Panc1 (cell line): ENCODE measurements at regions not wholly inside any gene's neighbourhood (a gene's known extent, or its start where the extent isn't known, plus 50 kb on each side); places are given as distances from the start of the nearest gene placed in this dataset.
"Not testable (repeated sequence)": the region's sequence is repeated elsewhere in the genome, so short reads cannot be mapped to it uniquely, and the experiment has no call there.

Experiments
- ATAC-seq: fragments of 200-7000 bp; cut with Tn5 transposase; 2 replicates; pipeline ENCODE4 v1.9.1; 2020; ENCODE audit warnings: mild to moderate bottlenecking, moderate library complexity
- BruUV-seq: library from RNA; stranded (reverse); fragments of 400-500 nt; replicated peaks from 2 replicates; lab custom pipeline; 2021; lab: Mats Ljungman, UMichigan
- CTCF ChIA-PET: fragments of 300-600 bp; sonication (Branson Sonifier 250); formaldehyde crosslinking; loops from one replicate; lab custom pipeline; 2022; ENCODE audit warnings: antibody characterized with exemption; lab: Charles Lee
- POLR2A ChIA-PET: fragments of 300-600 bp; sonication (Branson Sonifier 250); formaldehyde crosslinking; loops from one replicate; lab custom pipeline; 2022; ENCODE audit warnings: antibody characterized with exemption; lab: Charles Lee
- DNase-seq: peaks from one replicate; pipeline ENCODE4 v3.0.0-alpha.2; 2010; ENCODE audit warnings: low read depth, low spot score
- H3K27ac ChIP-seq: 2 replicates; pipeline ENCODE4 v1.5.1; 2011; ENCODE audit warnings: mild to moderate bottlenecking, low read length, inconsistent platforms
- H3K27me3 ChIP-seq: fragments of 200-500 bp; sonication (Bioruptor generic); 2 replicates; pipeline ENCODE4 v1.6.0; 2014; ENCODE audit warnings: low read length, inconsistent platforms; ENCODE audit not compliant: control insufficient read depth, insufficient read depth
- H3K36me3 ChIP-seq: fragments of 200-500 bp; sonication (Bioruptor generic); 2 replicates; pipeline ENCODE4 v1.5.1; 2014; ENCODE audit warnings: inconsistent platforms, mild to moderate bottlenecking, low read length, moderate library complexity; ENCODE audit not compliant: control insufficient read depth, insufficient read depth
- H3K4me1 ChIP-seq: 2 replicates; pipeline ENCODE4 v1.5.1; 2011; ENCODE audit warnings: inconsistent platforms, mild to moderate bottlenecking, low read length, moderate library complexity; ENCODE audit not compliant: control insufficient read depth, insufficient read depth
- H3K4me3 ChIP-seq, 2 experiments: 2 replicates each; pipeline ENCODE4 v1.5.1; 2011 to 2012; ENCODE audit warnings: low read depth in 2 of 2, low read length in 2 of 2, mild to moderate bottlenecking in 2 of 2, inconsistent platforms in 1 of 2, moderate library complexity in 1 of 2
- H3K9me3 ChIP-seq: fragments of 200-500 bp; sonication (Bioruptor generic); 2 replicates; pipeline ENCODE4 v1.5.1; 2014; ENCODE audit warnings: low read depth, mild to moderate bottlenecking, inconsistent platforms, low read length, moderate library complexity; ENCODE audit not compliant: control insufficient read depth, insufficient read depth
- POLR2AphosphoS5 ChIP-seq: IDR thresholded peaks from 2 replicates; pipeline ENCODE4 v1.6.1; 2012; ENCODE audit warnings: mild to moderate bottlenecking, low read depth, low read length, moderate library complexity
- SIN3A ChIP-seq: IDR thresholded peaks from 2 replicates; pipeline ENCODE4 v1.6.1; 2012; ENCODE audit warnings: low read depth, mild to moderate bottlenecking, low read length, moderate library complexity, borderline replicate concordance; ENCODE audit not compliant: insufficient read depth
- TCF7L2 ChIP-seq: IDR thresholded peaks from 2 replicates; pipeline ENCODE4 v1.6.1; 2011; ENCODE audit warnings: mild to moderate bottlenecking, low read depth, low read length, inconsistent platforms
- in situ Hi-C: cut with HindIII; loops from 2 replicates; pipeline ENCODE4 v1.10.0; 2016; ENCODE audit warnings: low sequenced_read_pairs, low pct_unique_long_range_greater_than_20kb
- intact Hi-C: fragments of 100-400 bp; cut with micrococcal nuclease; formaldehyde crosslinking; loops from one replicate; pipeline ENCODE4 v1.10.0; 2022; ENCODE audit not compliant: unreplicated experiment
- TF ChIP-seq, protein P1 (sequence below): fragments of 450-650 bp; IDR thresholded peaks from 2 replicates; pipeline ENCODE4 v1.5.1; 2017; ENCODE audit warnings: mild to moderate bottlenecking
- TF ChIP-seq, protein P2 (sequence below), 2 experiments: IDR thresholded peaks; 2 replicates each; pipeline ENCODE4 v1.6.1; 2011 to 2012; ENCODE audit warnings: low read depth in 2 of 2, control low read depth in 1 of 2, low read length in 1 of 2, mild to moderate bottlenecking in 1 of 2, moderate library complexity in 1 of 2; ENCODE audit not compliant: insufficient read depth in 1 of 2

DNA sequence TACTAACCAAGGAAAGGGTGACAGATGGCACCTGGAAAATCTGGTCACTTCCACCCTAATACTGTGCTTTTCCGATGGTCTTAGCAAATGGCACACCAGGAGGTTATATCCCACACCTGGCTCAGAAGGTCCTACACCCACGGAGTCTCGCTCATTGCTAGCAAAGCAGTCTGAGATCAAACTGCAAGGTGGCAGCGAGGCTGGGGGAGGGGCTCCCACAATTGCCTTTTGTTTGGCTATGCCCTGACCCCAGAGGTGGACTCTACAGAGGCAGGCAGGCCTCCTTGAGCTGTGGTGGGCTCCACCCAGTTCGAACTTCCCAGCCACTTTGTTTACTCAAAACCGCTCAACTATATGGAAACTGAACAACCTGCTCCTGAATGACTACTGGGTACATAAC is 50.3 kb upstream of the UGT2B15 start:
- H3K4me1 ChIP-seq, H3K4me3 ChIP-seq, H3K9me3 ChIP-seq, intact Hi-C loops, H3K27ac ChIP-seq, in situ Hi-C loops, ATAC-seq, H3K27me3 ChIP-seq, CTCF ChIA-PET, DNase-seq, POLR2A ChIA-PET, H3K36me3 ChIP-seq, BruUV-seq: not testable (repeated sequence)

DNA sequence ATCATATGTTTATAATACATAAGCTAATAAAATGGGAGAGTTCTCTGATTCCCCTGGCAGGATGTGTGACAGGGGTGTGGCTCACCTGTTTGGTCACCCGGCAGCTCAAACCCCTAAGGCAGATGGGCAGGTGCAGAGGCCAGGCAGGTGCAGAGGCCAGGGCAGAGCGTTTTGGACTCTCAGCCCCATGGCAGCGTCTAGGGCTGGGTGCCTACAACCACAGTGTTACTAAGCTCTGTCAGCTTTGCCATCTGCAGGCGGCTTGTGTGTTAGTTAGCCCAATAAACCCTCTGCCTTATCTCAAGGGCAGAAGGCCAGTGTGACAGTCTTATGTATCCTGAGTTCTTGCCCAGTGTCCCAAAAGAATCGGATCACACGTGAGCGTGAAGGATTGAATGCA is 54.0 kb upstream of the UGT2B15 start:
- Histone ChIP-seq H3K4me3 (no peak overlapping the region), H3K9me3 (no peaks in the 10 kb centered on the region), H3K27me3 (no peaks in the 10 kb centered on the region), H3K36me3 (no peaks in the 10 kb centered on the region; the same call in 1 of the 2 replicates), H3K4me1 (no peaks in the 10 kb centered on the region), H3K27ac (no peak overlapping the region)
- ATAC-seq (no peak; the same call in 1 of the 2 replicates), DNase-seq (no peak)
- no TSS peak for BruUV-seq
- intact Hi-C loops (no loop called here), in situ Hi-C loops (no loop called here)
- ChIA-PET CTCF (no interaction called here), POLR2A (no interaction called here)
- TF ChIP-seq, protein P1, sequence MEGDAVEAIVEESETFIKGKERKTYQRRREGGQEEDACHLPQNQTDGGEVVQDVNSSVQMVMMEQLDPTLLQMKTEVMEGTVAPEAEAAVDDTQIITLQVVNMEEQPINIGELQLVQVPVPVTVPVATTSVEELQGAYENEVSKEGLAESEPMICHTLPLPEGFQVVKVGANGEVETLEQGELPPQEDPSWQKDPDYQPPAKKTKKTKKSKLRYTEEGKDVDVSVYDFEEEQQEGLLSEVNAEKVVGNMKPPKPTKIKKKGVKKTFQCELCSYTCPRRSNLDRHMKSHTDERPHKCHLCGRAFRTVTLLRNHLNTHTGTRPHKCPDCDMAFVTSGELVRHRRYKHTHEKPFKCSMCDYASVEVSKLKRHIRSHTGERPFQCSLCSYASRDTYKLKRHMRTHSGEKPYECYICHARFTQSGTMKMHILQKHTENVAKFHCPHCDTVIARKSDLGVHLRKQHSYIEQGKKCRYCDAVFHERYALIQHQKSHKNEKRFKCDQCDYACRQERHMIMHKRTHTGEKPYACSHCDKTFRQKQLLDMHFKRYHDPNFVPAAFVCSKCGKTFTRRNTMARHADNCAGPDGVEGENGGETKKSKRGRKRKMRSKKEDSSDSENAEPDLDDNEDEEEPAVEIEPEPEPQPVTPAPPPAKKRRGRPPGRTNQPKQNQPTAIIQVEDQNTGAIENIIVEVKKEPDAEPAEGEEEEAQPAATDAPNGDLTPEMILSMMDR: no peak
- TF ChIP-seq, protein P2, sequence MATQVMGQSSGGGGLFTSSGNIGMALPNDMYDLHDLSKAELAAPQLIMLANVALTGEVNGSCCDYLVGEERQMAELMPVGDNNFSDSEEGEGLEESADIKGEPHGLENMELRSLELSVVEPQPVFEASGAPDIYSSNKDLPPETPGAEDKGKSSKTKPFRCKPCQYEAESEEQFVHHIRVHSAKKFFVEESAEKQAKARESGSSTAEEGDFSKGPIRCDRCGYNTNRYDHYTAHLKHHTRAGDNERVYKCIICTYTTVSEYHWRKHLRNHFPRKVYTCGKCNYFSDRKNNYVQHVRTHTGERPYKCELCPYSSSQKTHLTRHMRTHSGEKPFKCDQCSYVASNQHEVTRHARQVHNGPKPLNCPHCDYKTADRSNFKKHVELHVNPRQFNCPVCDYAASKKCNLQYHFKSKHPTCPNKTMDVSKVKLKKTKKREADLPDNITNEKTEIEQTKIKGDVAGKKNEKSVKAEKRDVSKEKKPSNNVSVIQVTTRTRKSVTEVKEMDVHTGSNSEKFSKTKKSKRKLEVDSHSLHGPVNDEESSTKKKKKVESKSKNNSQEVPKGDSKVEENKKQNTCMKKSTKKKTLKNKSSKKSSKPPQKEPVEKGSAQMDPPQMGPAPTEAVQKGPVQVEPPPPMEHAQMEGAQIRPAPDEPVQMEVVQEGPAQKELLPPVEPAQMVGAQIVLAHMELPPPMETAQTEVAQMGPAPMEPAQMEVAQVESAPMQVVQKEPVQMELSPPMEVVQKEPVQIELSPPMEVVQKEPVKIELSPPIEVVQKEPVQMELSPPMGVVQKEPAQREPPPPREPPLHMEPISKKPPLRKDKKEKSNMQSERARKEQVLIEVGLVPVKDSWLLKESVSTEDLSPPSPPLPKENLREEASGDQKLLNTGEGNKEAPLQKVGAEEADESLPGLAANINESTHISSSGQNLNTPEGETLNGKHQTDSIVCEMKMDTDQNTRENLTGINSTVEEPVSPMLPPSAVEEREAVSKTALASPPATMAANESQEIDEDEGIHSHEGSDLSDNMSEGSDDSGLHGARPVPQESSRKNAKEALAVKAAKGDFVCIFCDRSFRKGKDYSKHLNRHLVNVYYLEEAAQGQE (IDR thresholded peaks at IDR 0.05; ENCODE audit: insufficient read depth in 1 of 2, low read depth in 2 of 2, low read length in 1 of 2): no peak
- TF ChIP-seq TCF7L2 (no peak), POLR2AphosphoS5 (no peak)

DNA sequence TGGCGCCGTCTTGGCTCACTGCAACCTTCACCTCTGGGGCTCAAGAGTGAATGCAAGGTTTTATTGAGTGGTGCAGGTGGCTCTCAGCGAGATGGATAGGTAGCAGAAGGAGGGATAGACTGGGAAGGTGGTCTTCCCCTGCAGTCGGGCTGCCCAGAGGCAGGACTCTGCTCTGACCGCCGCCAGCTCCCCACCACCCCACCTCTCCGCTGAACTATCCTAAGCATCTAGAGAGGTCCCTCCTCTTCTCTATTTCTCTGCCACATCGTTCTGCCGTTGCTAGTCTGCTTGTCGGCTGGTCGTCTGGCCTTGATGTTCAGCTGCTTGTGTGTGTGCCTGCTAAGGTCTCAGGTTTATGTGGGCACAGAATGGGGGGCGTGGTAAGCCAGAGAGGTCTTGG is 54.5 kb upstream of the UGT2B15 start:
- in situ Hi-C loops (no loop called here), intact Hi-C loops (no loop called here)
- Histone ChIP-seq H3K4me1 (no peaks in the 10 kb centered on the region), H3K36me3 (no peaks in the 10 kb centered on the region; the same call in 1 of the 2 replicates), H3K27ac (no peak overlapping the region), H3K27me3 (no peaks in the 10 kb centered on the region), H3K4me3 (no peak overlapping the region), H3K9me3 (no peaks in the 10 kb centered on the region)
- TF ChIP-seq POLR2AphosphoS5 (no peak), SIN3A (no peak), TCF7L2 (no peak)
- TF ChIP-seq, protein P2 (IDR thresholded peaks at IDR 0.05; ENCODE audit: insufficient read depth in 1 of 2, low read depth in 2 of 2, low read length in 1 of 2): no peak
- TF ChIP-seq, protein P1: no peak
- 0 out of 2 replicates have a peak, but pooled peaks have one; percentile 38 for ATAC-seq
- BruUV-seq: no TSS peak
- CTCF ChIA-PET: no interaction called here
- POLR2A ChIA-PET: no interaction called here
- no peak for DNase-seq
